Myocyte (in vitro differentiated cells): ENCODE measurements at regions not wholly inside any gene's neighbourhood (a gene's known extent, or its start where the extent isn't known, plus 50 kb on each side); places are given as distances from the start of the nearest gene placed in this dataset.

Experiments
- DNase-seq: peaks from one replicate; pipeline ENCODE4 v3.0.0-alpha.2; 2012; ENCODE audit warnings: low read depth

DNA sequence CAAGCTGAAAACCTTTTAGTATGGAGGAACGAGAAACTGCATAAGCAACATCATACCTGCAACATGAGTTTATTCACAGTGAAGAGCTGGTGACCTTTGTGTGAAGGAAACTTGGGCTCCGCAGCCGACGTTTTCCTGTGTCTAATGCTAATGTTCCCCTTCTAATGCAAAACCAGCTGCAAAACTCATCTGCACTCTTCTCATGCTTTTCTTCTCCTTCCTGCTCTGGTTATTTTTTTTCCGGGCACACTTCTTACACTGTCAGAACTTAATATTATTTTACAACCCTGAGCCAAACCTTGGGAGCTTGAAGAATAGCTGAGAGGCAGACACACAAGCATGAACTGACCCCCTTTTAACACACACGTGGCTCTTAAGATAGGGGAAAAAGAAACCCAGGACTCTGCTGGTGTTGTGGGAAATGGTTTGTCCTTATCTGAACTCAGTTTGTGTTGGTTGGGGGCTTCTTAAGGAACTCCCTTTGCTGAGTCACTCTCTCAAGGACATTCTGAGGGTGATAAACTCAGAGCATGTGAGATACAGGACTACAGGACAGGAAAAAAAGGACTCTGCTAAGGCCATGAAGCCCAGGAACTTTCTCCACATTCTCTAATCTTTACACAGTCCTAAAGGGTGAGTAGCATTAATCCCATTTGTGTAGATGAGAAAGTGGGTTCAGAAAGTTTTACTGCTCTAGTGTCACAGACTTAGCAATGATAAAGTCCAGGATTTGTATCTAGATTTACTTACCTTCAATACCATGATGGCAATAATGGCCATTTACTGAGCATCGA lies 439.3 kb upstream of the TRIB2 start:
- no peak for DNase-seq

DNA sequence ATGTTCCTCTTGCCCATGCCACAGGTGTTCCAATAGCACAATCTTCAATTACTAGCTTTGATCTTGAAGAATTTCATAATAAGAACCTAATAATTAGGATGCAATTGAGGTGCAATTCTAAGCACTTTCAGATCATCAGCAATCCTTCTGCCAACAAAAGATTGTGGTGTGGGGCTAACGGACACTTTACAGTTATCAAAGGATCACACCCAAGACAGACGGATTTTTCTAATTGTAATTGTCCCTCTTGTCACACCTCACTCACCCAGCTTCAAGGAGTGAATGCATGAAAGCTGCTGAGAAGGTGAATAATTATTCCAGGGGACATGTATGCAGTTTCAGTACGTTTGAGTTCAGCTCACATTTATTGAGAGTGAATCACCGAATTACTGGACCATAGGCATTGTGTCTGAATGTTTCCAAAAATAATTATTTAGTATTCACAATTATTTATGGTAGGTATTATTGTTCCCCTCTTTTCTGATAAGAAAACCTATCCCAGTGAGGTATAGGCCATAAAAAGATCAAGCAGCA lies 438.5 kb upstream of the TRIB2 start:
- no peak for DNase-seq

DNA sequence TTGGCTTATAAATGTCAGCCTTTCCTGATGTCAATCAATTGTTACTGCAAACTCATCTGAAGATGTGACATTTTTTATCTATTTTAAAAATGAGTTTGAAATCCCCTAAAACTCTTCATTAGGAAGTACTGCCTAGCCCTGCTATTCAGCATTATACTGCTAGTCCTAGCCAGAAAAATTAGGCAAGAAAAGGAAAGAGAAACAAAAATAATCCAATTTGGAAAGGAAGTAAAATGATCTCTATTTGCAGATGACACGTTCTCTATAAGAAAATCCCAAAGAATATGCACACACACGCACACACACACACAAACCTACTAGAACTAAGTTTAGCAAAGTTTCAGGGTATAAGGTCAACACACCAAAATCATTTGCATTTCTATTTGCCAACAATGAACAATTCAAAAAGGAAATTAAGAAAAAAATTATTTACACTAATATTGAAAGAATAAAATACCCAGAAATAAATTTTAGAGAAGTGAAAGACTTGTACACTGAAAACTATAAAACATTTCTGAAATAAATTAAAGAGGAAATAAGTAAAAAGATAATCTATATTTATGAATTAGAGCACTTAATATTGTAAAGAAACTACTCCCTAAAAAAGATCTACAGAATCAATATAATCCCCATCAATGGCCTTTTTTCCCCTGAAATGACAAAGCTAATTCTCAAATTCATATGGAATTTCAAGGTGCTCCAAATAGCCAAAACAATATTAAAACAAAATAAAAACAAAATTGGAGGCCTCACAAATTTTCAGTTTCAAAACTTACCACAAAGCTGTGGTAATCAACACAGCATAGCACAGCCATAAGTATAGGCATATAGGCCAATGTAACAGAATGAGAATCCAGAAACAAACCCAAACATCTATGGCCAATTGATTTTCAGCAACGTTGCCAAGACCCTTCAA lies 433.7 kb upstream of the TRIB2 start:
- no peak for DNase-seq

DNA sequence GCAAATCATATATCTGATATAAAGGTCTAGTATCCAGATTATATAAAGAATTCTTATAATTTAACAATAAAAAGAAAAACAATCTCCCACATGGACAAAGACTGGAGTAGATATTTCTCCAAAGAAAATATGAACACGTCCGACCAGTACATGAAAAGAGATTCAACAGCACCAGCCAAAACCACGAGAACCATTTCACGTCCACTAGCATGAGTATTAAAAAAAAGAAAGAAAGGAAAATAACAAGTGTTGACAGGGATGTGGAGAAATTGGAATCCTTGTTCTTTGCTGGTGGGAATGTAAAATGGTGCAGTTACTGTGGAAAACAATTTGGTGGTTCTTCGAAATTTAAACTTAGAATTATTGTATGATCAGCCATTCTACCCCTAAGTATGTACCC lies 432.7 kb upstream of the TRIB2 start:
- no peak for DNase-seq

- no peak for DNase-seq
Measured at GRCh38 chr2:12284487-12284886, 432.2 kb upstream of the TRIB2 start.

DNA sequence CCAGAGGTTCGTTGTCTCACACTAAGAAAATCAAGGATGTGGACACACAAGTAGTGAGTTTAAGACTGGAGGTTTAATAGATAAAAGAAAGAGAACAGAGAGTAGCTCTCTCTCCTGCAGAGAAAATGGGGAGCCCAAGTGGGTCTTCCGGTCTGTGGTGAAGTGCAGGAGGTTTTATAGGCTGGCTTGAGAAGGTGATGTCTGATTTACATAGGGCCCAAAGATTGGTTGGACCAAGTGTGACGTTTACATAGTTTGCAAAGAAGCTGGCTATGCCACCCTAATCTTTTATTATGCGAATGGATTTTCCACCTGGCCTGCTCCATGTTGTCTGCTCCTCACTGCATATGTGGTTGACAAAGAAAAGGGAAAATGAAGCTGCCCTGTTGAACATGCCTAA lies 430.4 kb upstream of the TRIB2 start:
- no peak for DNase-seq

DNA sequence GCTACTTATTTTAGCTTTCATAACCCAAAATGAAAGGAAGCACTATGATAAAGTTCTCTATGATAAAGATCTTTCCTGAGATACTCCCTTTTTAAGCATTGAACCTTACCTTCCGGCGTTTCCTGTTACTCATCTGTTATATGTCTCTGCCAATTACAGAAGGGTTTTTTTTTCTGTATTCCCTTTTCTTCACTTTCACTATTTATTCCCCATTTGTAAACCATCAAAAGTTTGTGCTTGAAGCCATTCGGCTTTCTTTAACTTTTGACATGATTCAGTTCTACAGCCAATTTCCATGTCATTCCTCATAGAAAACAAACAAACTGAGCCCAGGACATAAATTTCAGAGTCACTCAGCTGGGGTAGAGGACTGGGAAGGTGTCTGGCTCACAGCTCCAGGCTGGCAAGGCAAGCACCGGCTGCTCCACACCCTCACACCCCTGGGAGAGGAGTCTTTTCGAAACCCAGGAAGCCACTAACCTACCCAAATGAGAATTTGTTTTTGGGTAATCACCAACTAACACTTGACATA lies 429.4 kb upstream of the TRIB2 start:
- no peak for DNase-seq

DNA sequence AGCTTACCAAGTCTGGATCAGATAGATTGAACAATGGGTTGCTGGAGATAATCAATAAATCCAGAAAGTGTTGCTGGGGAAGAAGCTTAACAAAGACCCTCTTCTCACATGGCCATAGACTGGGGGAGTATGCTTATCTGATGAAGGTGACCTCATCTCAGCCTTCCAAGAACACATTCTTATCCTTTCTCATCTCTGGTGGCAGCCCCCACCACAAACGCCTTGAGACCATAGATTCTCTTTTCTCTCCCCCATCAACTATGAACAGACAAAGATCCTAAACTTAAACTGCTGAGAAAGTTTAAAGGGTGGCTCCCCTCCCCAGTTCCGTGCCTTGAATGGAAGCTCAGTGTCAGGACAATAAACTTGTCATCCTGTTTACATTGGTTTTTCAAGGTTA lies 428.7 kb upstream of the TRIB2 start:
- DNase-seq, result no peak

GRCh38 chr2:12289120-12289802 lies 427.5 kb upstream of the TRIB2 start:
- DNase-seq, result no peak

- no peak for DNase-seq
Measured at GRCh38 chr2:12291303-12291702, 425.4 kb upstream of the TRIB2 start.

GRCh38 chr2:12293874-12294273 lies 422.9 kb upstream of the TRIB2 start:
- no peak for DNase-seq

GRCh38 chr2:12295856-12296519 lies 420.7 kb upstream of the TRIB2 start:
- no peak for DNase-seq

GRCh38 chr2:12296915-12297314 lies 419.8 kb upstream of the TRIB2 start:
- DNase-seq, result no peak

DNA sequence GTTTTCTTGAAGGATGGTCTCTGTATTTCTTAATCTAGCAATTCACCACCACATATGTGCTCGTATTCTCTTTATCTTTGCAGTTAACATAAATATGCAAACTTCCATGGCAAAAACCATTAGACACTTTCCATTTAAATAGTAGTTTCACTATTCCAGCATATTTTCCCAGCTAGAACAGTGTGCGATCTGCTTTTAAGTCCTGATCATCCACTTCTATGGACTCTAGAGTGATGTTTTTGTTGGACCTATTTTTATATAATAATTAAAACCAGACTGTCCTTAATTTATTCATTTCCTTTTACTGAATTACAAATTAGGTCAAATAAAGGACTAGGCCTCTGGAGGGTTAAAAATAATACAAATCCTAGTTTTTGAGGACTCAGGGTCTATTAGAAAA lies 418.4 kb upstream of the TRIB2 start:
- DNase-seq, result no peak

DNA sequence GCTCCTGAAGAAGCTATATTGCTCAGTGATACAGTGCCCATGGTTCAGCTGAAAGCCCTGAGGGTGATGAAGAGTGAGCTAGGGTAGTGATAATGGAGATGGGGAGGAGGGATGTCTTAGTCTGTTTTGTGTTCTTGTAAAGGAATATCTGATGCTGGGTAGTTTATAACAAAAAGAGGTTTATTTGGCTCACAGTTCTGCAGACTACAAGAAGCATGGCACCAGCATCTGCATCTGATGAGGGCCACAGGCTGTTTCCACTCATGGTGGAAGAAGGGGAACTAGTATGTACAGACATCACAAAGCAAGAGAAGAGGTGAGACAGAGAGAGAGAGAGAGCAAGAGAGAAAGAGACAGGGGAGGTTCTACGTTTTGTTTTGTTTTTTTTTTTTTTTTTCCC lies 417.3 kb upstream of the TRIB2 start:
- DNase-seq, result no peak

- DNase-seq, result no peak
Measured at GRCh38 chr2:12300019-12300602, 416.6 kb upstream of the TRIB2 start.

- DNase-seq, result no peak
Measured at GRCh38 chr2:12300927-12301326, 415.8 kb upstream of the TRIB2 start.

GRCh38 chr2:12302140-12302539 lies 414.6 kb upstream of the TRIB2 start:
- DNase-seq, result no peak

GRCh38 chr2:12302691-12303090 lies 414.0 kb upstream of the TRIB2 start:
- DNase-seq, result no peak
